A549 (cell line): ENCODE measurements at regions not wholly inside any gene's neighbourhood (a gene's known extent, or its start where the extent isn't known, plus 50 kb on each side); places are given as distances from the start of the nearest gene placed in this dataset.
A peak's percentile ranks its signal among the peaks of the same experiment; 100 is the strongest.

Experiments
- ATAC-seq, 2 experiments: fragments of 200-7000 bp in 1 of 2; fragments of >200 bp in 1 of 2; cut with Nextera tagmentation in 1 of 2; cut with Tn5 transposase in 1 of 2; 3 replicates each; pipeline versions ENCODE4 v1.8.0 to v1.9.1; 2018 to 2020; ENCODE audit warnings: mild to moderate bottlenecking in 1 of 2, moderate library complexity in 1 of 2
- CTCF ChIA-PET: fragments of 300-600 bp; sonication (Branson Sonifier 250); formaldehyde crosslinking; extraction: SDS; loops from one replicate; lab custom pipeline; 2021; ENCODE audit warnings: antibody characterized with exemption, inconsistent platforms; lab: Yijun Ruan, JAX
- POLR2A ChIA-PET: fragments of 350-600 bp; formaldehyde crosslinking; extraction: SDS; loops from one replicate; lab custom pipeline; 2021; ENCODE audit warnings: antibody characterized with exemption, inconsistent platforms; lab: Yijun Ruan, JAX
- DNase-seq, 2 experiments: peaks; one replicate each; pipeline versions ENCODE4 v3.0.0 to v3.0.0-alpha.2; 2011 to 2016; ENCODE audit warnings: low read depth in 1 of 2, low spot score in 1 of 2
- FAIRE-seq: peaks from 2 replicates; lab custom pipeline; 2011; peaks lifted over from hg19 to GRCh38; lab: Jason Lieb, UNC
- H3K27ac ChIP-seq, 2 experiments: fragments of >200 bp; sonication (Bioruptor Twin); formaldehyde crosslinking; 3 replicates each; pipeline ENCODE4 v1.5.1; 2016 to 2017
- H3K4me1 ChIP-seq: fragments of >200 bp; sonication (Bioruptor Twin); formaldehyde crosslinking; 3 replicates; pipeline ENCODE4 v1.6.1; 2016
- H3K4me2 ChIP-seq: fragments of >200 bp; sonication (Bioruptor Twin); formaldehyde crosslinking; 3 replicates; pipeline ENCODE4 v1.6.1; 2016
- H3K4me3 ChIP-seq: fragments of >200 bp; sonication (Bioruptor Twin); formaldehyde crosslinking; 3 replicates; pipeline ENCODE4 v1.5.1; 2016
- H3K9me3 ChIP-seq: fragments of >200 bp; sonication (Bioruptor Twin); formaldehyde crosslinking; 3 replicates; pipeline ENCODE4 v1.6.1; 2016
- BHLHE40 ChIP-seq: IDR thresholded peaks from 2 replicates; pipeline ENCODE4 v1.6.1; 2012; ENCODE audit warnings: low read depth, low read length, inconsistent platforms
- CBX8 ChIP-seq: fragments of 200-600 bp; sonication (generic); IDR thresholded peaks from 2 replicates; pipeline ENCODE4 v1.6.1; 2016
- CEBPB ChIP-seq, 2 experiments: fragments of >200 bp in 1 of 2; sonication (Bioruptor Twin) in 1 of 2; formaldehyde crosslinking in 1 of 2; IDR thresholded peaks; 2 replicates each; pipeline ENCODE4 v1.6.1; 2012 to 2016
- CHD2 ChIP-seq: fragments of 150-350 bp; IDR thresholded peaks from 2 replicates; pipeline ENCODE4 v1.6.1; 2014; ENCODE audit warnings: low read length; ENCODE audit not compliant: partially characterized antibody
- CHD4 ChIP-seq: fragments of 200-600 bp; sonication (generic); IDR thresholded peaks from 2 replicates; pipeline ENCODE4 v1.6.1; 2016; ENCODE audit warnings: antibody characterized with exemption, mild to moderate bottlenecking, borderline replicate concordance
- EHF ChIP-seq: fragments of 250-450 bp; sonication (Bioruptor Pico); IDR thresholded peaks from 2 replicates; pipeline ENCODE4 v1.5.0; 2020; ENCODE audit warnings: mild to moderate bottlenecking
- EHMT2 ChIP-seq: fragments of 200-600 bp; sonication (generic); IDR thresholded peaks from 2 replicates; pipeline ENCODE4 v1.6.1; 2016; ENCODE audit warnings: antibody characterized with exemption, low read depth, mild to moderate bottlenecking, moderate library complexity
- EP300 ChIP-seq, 2 experiments: fragments of >200 bp; sonication (Bioruptor Twin); formaldehyde crosslinking; IDR thresholded peaks; 2 replicates in 1 of 2; 3 replicates in 1 of 2; pipeline ENCODE4 v1.6.1; 2016 to 2017
- ESRRA ChIP-seq: fragments of 150-350 bp; IDR thresholded peaks from 2 replicates; pipeline ENCODE4 v1.6.1; 2014; ENCODE audit warnings: mild to moderate bottlenecking, low read length, borderline replicate concordance
- FOSB ChIP-seq: fragments of 250-450 bp; sonication (Bioruptor Pico); IDR thresholded peaks from 2 replicates; pipeline ENCODE4 v1.5.0; 2020; ENCODE audit warnings: mild to moderate bottlenecking, moderate library complexity
- FOSL2 ChIP-seq, 2 experiments: fragments of 450-650 bp in 1 of 2; fragments of >200 bp in 1 of 2; sonication (Bioruptor Twin) in 1 of 2; formaldehyde crosslinking; IDR thresholded peaks; 2 replicates each; pipeline versions ENCODE4 v1.5.0 to v1.6.1; 2016 to 2020; ENCODE audit warnings: mild to moderate bottlenecking in 1 of 2, moderate library complexity in 1 of 2
- HDAC2 ChIP-seq: fragments of 200-600 bp; sonication (generic); IDR thresholded peaks from 2 replicates; pipeline ENCODE4 v1.6.1; 2016
- HEYL ChIP-seq: fragments of 250-450 bp; sonication (Bioruptor Pico); IDR thresholded peaks from 2 replicates; pipeline ENCODE4 v1.8.0; 2021; ENCODE audit warnings: mild to moderate bottlenecking, moderate library complexity
- HOXB5 ChIP-seq: fragments of 250-450 bp; sonication (Bioruptor Pico); IDR thresholded peaks from 2 replicates; pipeline ENCODE4 v1.5.0; 2020; ENCODE audit warnings: mild to moderate bottlenecking, moderate library complexity
- JUN ChIP-seq, 2 experiments: fragments of >200 bp; sonication (Bioruptor Twin); formaldehyde crosslinking; IDR thresholded peaks; 2 replicates in 1 of 2; 3 replicates in 1 of 2; pipeline ENCODE4 v1.6.1; 2016 to 2017
- JUNB ChIP-seq: fragments of >200 bp; sonication (Bioruptor Twin); formaldehyde crosslinking; IDR thresholded peaks from 2 replicates; pipeline ENCODE4 v1.6.1; 2016
- KDM1A ChIP-seq: fragments of 200-600 bp; sonication (generic); IDR thresholded peaks from 2 replicates; pipeline ENCODE4 v1.6.1; 2016; ENCODE audit warnings: low read depth, mild to moderate bottlenecking
- MAFK ChIP-seq: fragments of 450-650 bp; IDR thresholded peaks from 2 replicates; pipeline ENCODE4 v1.6.1; 2014; ENCODE audit not compliant: partially characterized antibody
- MYC ChIP-seq: IDR thresholded peaks from 2 replicates; pipeline ENCODE4 v1.6.1; 2012; ENCODE audit warnings: mild to moderate bottlenecking, inconsistent platforms, low read length, improper control_type of control experiment, borderline replicate concordance
- NFE2L2 ChIP-seq: fragments of 150-350 bp; conservative IDR thresholded peaks from 2 replicates; pipeline ENCODE4 v1.6.1; 2014; ENCODE audit warnings: low read length
- PHF8 ChIP-seq: fragments of 200-600 bp; sonication (generic); IDR thresholded peaks from 2 replicates; pipeline ENCODE4 v1.6.1; 2016; ENCODE audit warnings: low read depth, mild to moderate bottlenecking, antibody characterized with exemption, moderate library complexity, borderline replicate concordance
- RAD21 ChIP-seq, 2 experiments: fragments of >200 bp in 1 of 2; sonication (Bioruptor Twin) in 1 of 2; formaldehyde crosslinking in 1 of 2; IDR thresholded peaks in 1 of 2; conservative IDR thresholded peaks in 1 of 2; 2 replicates in 1 of 2; 3 replicates in 1 of 2; pipeline ENCODE4 v1.6.1; 2012 to 2018; ENCODE audit warnings: inconsistent platforms in 1 of 2
- RCOR1 ChIP-seq: fragments of 150-350 bp; IDR thresholded peaks from 2 replicates; pipeline ENCODE4 v1.6.1; 2014; ENCODE audit warnings: antibody characterized with exemption, low read length, low read depth
- RFX5 ChIP-seq: fragments of 450-650 bp; IDR thresholded peaks from 2 replicates; pipeline ENCODE4 v1.7.1; 2014; ENCODE audit warnings: antibody characterized with exemption, mild to moderate bottlenecking, moderate library complexity
- SREBF2 ChIP-seq: fragments of 450-650 bp; IDR thresholded peaks from 2 replicates; pipeline ENCODE4 v1.6.1; 2014; ENCODE audit warnings: mild to moderate bottlenecking, moderate library complexity
- ZFP36 ChIP-seq: fragments of 450-650 bp; IDR thresholded peaks from 2 replicates; pipeline ENCODE4 v1.6.1; 2014; ENCODE audit warnings: borderline replicate concordance; ENCODE audit not compliant: partially characterized antibody
- ZNF302 ChIP-seq: fragments of 250-450 bp; sonication (Bioruptor Pico); IDR thresholded peaks from 2 replicates; pipeline ENCODE4 v1.9.0; 2021; ENCODE audit warnings: inconsistent platforms, mild to moderate bottlenecking, moderate library complexity
- ZSCAN20 ChIP-seq: fragments of 250-450 bp; sonication (Bioruptor Pico); IDR thresholded peaks from 2 replicates; pipeline ENCODE4 v1.8.0; 2022; ENCODE audit warnings: mild to moderate bottlenecking, moderate library complexity
- WGBS: methylation state at CpG from one replicate; pipeline ENCODE4 v1.1.6; 2017; ENCODE audit errors: missing lambda C conversion rate; 5-methylcytosine and 5-hydroxymethylcytosine counted together
- TF ChIP-seq, protein P1 (sequence below): fragments of 250-450 bp; sonication (Bioruptor Pico); IDR thresholded peaks from 2 replicates; pipeline ENCODE4 v1.5.0; 2020; ENCODE audit warnings: low read depth, mild to moderate bottlenecking, moderate library complexity
- TF ChIP-seq, protein P2 (sequence below): IDR thresholded peaks from 2 replicates; pipeline ENCODE4 v1.6.1; 2012
- TF ChIP-seq, protein P3 (sequence below): fragments of >200 bp; sonication (Bioruptor Twin); formaldehyde crosslinking; IDR thresholded peaks from 3 replicates; pipeline ENCODE4 v1.6.1; 2016
- TF ChIP-seq, protein P4 (sequence below): IDR thresholded peaks from 2 replicates; pipeline ENCODE4 v1.6.1; 2012
- TF ChIP-seq, protein P5 (sequence below): fragments of 250-450 bp; sonication (Bioruptor Pico); IDR thresholded peaks from 2 replicates; pipeline ENCODE4 v1.5.0; 2021; ENCODE audit warnings: mild to moderate bottlenecking, moderate library complexity, borderline replicate concordance
- TF ChIP-seq, protein P6 (sequence below): fragments of 450-650 bp; IDR thresholded peaks from 2 replicates; pipeline ENCODE4 v1.6.1; 2014; ENCODE audit warnings: antibody characterized with exemption
- TF ChIP-seq, protein P7 (sequence below): IDR thresholded peaks from 2 replicates; pipeline ENCODE4 v1.6.1; 2012; ENCODE audit warnings: low read depth, borderline replicate concordance

DNA sequence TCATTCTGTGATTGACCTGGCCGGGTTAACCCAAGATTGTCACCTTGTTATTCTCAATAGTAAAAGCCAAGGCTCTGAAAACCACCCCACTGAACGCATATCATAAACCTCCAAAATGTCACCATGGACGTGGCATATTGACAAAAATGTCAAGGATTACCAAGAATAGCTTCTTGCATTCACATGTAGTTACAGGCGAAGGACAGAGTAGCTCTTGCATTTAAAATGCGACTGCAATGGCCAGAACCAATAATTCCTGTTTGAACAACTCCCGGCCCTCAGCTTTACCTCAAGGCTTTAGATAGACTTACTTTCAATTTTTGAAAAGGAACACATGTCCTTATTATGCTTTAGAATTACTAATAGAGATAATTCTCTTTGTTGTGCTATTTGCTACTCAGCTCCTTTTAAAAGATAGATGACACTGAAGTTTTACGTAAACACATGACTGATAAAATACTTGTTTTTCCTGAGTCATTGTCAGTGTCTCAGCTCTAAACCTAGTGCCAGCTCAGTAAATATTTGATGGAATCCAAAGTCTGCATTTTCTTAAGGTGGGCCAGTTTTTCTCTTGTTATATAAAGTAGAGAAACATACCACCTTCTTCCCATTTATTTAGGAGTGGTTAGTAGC lies 66.3 kb downstream of the CLDN34 start:
- H3K4me2 ChIP-seq = peak overlapping the region; percentile 70
- H3K27ac ChIP-seq = peak overlapping the region; percentile 96 to 98
- peak; percentile 6 to 48; a peak in 3 of 6 replicates for ATAC-seq
- peak in 1 of 2 experiments; percentile 73 for DNase-seq
- 0 out of 3 replicates have a peak, but pooled peaks cover 3% of the 10 kb centered on the region for H3K9me3 ChIP-seq
- ChIA-PET POLR2A (interaction anchor here (0.8 to 1.3 kb wide), 3 partner anchors 11 to 16 kb away, joined by 4 to 6 read pairs (median 4); no protein-coding TSS in a partner anchor), CTCF (interaction anchor here (0.7 to 1.6 kb wide), 3 partner anchors 10 to 143 kb away, joined by 4 to 5 read pairs (median 5); no protein-coding TSS in a partner anchor)
- no peak overlapping the region for H3K4me3 ChIP-seq
- FAIRE-seq = no peak
- 2% methylated on average over 7 of the region's 7 CpGs for WGBS
- peaks cover 81% of the 10 kb centered on the region for H3K4me1 ChIP-seq
- TF ChIP-seq, protein P1, sequence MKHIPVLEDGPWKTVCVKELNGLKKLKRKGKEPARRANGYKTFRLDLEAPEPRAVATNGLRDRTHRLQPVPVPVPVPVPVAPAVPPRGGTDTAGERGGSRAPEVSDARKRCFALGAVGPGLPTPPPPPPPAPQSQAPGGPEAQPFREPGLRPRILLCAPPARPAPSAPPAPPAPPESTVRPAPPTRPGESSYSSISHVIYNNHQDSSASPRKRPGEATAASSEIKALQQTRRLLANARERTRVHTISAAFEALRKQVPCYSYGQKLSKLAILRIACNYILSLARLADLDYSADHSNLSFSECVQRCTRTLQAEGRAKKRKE (CRISPR knock-in tag) = no peak
- TF ChIP-seq CHD4 (no peak), EP300 (IDR thresholded peaks at IDR 0.05) (peak; percentile 49 to 71; a peak in 2 of 5 replicates), CHD2 (no peak), PHF8 (no peak), HOXB5 (CRISPR knock-in tag) (no peak), KDM1A (no peak), JUN (IDR thresholded peaks at IDR 0.05) (0 out of 5 replicates have a peak, but pooled peaks of 1 of the 2 experiments have one; percentile 11), ZSCAN20 (CRISPR knock-in tag) (no peak), FOSB (no peak), FOSL2 (IDR thresholded peaks at IDR 0.05) (peak; percentile 35; the same call in 1 of the 2 replicates), FOSL2 (CRISPR knock-in tag; IDR thresholded peaks at IDR 0.05) (peak; percentile 63; the same call in 1 of the 2 replicates), JUNB (peak; percentile 60; the same call in 1 of the 2 replicates), MYC (no peak), EHMT2 (no peak), RFX5 (no peak), HDAC2 (no peak), BHLHE40 (no peak), ZFP36 (no peak), ZNF302 (CRISPR knock-in tag) (no peak), RCOR1 (no peak), MAFK (peak; percentile 96), CEBPB (IDR thresholded peaks at IDR 0.05) (no peak; a peak in 1 of 4 replicates), EHF (no peak), SREBF2 (no peak), HEYL (CRISPR knock-in tag) (no peak), RAD21 (conservative IDR thresholded peaks at IDR 0.05 in 1 of 2, IDR thresholded peaks at IDR 0.05 in 1 of 2) (0 out of 5 replicates have a peak, but pooled peaks of 1 of the 2 experiments have one; percentile 13), CBX8 (no peak), ESRRA (no peak), NFE2L2 (peak; percentile 84)
- TF ChIP-seq, protein P2, sequence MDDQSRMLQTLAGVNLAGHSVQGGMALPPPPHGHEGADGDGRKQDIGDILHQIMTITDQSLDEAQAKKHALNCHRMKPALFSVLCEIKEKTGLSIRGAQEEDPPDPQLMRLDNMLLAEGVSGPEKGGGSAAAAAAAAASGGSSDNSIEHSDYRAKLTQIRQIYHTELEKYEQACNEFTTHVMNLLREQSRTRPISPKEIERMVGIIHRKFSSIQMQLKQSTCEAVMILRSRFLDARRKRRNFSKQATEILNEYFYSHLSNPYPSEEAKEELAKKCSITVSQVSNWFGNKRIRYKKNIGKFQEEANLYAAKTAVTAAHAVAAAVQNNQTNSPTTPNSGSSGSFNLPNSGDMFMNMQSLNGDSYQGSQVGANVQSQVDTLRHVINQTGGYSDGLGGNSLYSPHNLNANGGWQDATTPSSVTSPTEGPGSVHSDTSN = no peak
- TF ChIP-seq, protein P3, sequence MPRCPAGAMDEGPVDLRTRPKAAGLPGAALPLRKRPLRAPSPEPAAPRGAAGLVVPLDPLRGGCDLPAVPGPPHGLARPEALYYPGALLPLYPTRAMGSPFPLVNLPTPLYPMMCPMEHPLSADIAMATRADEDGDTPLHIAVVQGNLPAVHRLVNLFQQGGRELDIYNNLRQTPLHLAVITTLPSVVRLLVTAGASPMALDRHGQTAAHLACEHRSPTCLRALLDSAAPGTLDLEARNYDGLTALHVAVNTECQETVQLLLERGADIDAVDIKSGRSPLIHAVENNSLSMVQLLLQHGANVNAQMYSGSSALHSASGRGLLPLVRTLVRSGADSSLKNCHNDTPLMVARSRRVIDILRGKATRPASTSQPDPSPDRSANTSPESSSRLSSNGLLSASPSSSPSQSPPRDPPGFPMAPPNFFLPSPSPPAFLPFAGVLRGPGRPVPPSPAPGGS = no peak
- TF ChIP-seq, protein P4, sequence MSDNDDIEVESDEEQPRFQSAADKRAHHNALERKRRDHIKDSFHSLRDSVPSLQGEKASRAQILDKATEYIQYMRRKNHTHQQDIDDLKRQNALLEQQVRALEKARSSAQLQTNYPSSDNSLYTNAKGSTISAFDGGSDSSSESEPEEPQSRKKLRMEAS = no peak
- TF ChIP-seq, protein P5, sequence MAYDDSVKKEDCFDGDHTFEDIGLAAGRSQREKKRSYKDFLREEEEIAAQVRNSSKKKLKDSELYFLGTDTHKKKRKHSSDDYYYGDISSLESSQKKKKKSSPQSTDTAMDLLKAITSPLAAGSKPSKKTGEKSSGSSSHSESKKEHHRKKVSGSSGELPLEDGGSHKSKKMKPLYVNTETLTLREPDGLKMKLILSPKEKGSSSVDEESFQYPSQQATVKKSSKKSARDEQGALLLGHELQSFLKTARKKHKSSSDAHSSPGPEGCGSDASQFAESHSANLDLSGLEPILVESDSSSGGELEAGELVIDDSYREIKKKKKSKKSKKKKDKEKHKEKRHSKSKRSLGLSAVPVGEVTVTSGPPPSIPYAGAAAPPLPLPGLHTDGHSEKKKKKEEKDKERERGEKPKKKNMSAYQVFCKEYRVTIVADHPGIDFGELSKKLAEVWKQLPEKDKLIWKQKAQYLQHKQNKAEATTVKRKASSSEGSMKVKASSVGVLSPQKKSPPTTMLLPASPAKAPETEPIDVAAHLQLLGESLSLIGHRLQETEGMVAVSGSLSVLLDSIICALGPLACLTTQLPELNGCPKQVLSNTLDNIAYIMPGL (CRISPR knock-in tag) = no peak
- TF ChIP-seq, protein P6, sequence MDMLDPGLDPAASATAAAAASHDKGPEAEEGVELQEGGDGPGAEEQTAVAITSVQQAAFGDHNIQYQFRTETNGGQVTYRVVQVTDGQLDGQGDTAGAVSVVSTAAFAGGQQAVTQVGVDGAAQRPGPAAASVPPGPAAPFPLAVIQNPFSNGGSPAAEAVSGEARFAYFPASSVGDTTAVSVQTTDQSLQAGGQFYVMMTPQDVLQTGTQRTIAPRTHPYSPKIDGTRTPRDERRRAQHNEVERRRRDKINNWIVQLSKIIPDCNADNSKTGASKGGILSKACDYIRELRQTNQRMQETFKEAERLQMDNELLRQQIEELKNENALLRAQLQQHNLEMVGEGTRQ = no peak
- TF ChIP-seq, protein P7, sequence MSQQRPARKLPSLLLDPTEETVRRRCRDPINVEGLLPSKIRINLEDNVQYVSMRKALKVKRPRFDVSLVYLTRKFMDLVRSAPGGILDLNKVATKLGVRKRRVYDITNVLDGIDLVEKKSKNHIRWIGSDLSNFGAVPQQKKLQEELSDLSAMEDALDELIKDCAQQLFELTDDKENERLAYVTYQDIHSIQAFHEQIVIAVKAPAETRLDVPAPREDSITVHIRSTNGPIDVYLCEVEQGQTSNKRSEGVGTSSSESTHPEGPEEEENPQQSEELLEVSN = no peak
